ENCODE measurements at regions not wholly inside any gene's neighbourhood (a gene's known extent, or its start where the extent isn't known, plus 50 kb on each side); places are given as distances from the start of the nearest gene placed in this dataset.
A peak's percentile ranks its signal among the peaks of the same experiment; 100 is the strongest.
"Not testable (repeated sequence)": the region's sequence is repeated elsewhere in the genome, so short reads cannot be mapped to it uniquely, and the experiment has no call there.

DNA sequence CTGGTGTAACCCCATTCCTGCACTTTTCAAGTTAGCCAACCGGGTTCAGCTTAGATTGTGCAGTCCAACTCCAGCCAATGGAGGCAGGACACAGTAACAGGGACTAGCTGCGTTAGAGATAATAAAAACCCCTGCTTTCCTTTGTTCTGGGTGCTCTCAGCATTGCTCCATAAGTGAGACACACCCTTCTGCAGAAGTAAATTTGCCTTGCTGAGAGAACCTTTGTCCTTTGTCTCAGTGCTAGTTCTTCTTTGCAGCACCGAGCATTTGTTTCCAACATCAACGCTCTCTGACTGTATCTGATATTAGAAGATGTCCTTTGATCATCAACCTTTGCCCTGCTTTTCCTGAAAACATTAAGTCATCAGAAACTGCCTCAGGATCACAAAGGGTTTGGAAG lies 169.5 kb upstream of the OR13F1 start:
- DNase-seq: no peak

- no peak for DNase-seq
Measured at GRCh38 chr9:104339692-104340091, 164.4 kb upstream of the OR13F1 start.

- DNase-seq: no peak
Measured at GRCh38 chr9:104342552-104342951, 161.5 kb upstream of the OR13F1 start.

GRCh38 chr9:104345061-104345460 lies 159.0 kb upstream of the OR13F1 start:
- DNase-seq: no peak

DNA sequence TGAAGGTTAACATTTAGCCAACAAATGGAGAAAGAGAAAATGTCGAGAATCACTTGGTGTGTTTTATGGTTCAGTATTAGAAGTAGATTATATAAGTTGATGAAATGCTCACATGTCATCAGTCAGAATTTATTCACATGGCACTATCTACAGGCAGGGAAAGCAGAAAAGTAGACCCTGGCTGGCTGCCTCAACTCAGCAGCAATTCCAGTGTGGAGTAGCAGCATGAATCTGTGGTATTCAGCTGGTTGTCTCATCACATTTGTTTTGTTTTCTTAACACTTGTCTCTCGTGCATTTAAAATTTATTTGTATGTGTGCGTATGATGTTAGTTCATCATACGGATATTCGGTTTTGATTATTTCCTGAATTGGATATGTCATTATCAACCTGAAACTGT lies 153.5 kb upstream of the OR13F1 start:
- DNase-seq: no peak

DNA sequence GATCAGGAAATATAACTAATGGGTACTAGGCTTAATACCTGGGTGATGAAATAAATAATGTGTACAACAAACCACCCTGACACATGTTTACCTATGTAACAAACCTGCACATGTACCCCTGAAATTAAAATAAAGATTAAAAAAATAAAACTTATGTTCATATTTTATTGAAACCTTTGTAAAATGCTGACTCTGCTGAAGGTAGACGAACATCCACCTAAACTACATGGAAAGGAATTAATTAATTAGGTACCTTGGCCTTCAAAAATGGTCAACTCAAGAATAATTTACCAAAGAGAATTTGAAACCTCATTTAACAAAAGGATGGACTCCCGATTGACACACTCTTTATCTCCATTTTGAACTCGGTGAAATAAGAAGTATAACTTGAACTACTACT lies 152.3 kb upstream of the OR13F1 start:
- DNase-seq: no peak

- no peak for DNase-seq
Measured at GRCh38 chr9:104361207-104361606, 142.9 kb upstream of the OR13F1 start.

DNA sequence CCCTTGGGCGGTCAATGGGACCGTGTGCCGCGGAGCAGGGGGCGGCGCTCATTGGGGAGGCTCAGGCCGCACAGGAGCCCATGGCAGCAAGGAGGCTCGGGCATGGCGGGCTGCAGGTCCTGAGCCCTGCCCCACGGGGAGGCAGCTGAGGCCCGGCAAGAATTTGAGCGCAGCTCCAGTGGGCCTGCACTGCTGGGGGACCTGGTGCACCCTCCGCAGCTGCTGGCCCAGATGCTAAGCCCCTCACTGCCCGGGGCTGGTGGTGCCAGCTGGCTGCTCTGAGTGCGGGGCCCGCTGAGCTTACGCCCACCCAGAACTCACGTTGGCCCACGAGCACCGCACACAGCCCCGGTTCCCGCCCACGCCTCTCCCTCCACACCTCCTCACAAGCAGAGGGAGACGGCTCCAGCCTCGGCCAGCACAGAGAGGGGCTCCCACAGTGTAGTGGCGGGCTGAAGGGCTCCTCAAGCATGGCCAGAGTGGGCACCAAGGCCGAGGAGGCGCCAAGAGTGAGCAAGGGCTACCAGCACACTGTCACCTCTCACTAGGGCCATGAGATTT lies 141.1 kb upstream of the OR13F1 start:
- no peak for DNase-seq

DNA sequence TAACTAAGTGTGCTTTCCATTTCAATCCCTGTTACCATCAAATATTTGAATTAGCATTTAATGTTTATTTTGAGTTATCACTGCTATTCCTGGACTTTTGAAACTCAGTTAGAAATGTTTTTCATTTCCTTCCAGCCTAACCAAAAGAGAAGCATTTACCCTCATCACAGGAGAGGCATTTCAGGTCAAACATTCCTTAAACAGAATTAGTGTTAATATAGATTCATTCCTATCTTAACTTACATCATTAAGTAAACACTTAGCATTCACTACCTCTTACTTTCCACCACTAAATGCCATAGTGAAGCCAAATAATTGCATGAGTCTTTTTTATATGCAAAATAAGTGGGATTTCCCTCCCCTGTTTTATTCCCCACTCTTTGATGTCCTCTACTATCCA lies 136.6 kb upstream of the OR13F1 start:
- DNase-seq: no peak

DNA sequence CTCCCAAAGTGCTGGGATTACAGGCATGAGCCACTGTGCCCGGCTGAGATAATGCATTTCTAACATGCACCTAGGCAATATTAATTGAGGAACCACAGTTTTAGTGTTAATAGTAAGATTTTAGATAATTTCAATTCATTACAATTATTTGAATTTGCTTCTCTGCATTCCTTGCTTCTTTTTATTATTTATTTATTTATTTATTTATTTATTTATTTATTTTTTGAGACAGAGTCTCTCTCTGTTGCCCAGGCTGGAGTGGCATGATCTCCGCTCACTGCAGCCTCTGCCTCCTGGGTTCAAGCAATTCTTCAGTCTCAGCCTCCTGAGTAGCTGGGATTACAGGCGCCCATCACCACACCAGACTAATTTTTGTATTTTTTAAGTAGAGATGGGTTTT lies 135.7 kb upstream of the OR13F1 start:
- DNase-seq: not testable (repeated sequence)

GRCh38 chr9:104374711-104375110 lies 129.4 kb upstream of the OR13F1 start:
- no peak for DNase-seq

- no peak for DNase-seq
Measured at GRCh38 chr9:104386013-104386412, 118.0 kb upstream of the OR13F1 start.

GRCh38 chr9:104386425-104387069 lies 117.5 kb upstream of the OR13F1 start:
- DNase-seq: peak; percentile 29

- DNase-seq: no peak
Measured at GRCh38 chr9:104388071-104388470, 116.0 kb upstream of the OR13F1 start.

DNA sequence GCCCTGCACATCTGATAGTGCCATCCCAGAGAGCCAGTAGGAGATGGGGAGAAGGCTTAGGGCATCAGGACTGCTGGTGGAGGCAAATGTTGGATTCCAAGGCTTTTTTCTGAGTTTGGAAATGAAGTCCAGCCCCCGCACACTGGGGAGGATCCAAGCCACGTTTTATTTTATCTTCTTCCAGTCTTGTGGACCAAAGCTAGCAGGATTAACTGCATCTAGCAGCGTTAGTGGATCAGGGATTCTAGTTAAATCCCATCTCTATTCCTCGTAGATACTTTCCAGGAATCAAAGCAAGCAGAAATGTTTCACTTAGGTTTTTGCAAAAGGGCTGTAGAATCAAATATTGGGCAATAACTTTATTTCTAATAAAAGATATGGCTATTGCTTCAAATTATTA lies 114.7 kb upstream of the OR13F1 start:
- no peak for DNase-seq

DNA sequence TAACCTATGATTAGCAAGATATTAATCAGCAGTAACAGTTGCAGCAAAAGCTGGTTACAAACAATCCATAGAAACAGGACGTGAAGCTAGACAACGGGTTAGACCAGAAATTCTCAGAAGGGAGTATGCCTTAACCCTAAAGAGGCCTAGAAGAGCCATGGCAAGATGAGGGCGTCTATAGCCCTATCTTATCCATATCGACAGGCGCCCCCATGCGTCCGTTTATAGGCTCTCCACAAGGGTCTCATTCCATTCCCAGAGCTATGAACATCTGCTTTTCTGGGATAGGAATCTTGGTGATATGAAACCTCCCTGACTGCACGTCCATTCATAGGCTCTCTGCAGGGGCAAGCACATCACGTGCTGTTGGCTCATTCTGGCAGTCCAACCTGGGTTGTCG lies 109.2 kb upstream of the OR13F1 start:
- DNase-seq: not testable (repeated sequence)

- no peak for DNase-seq
Measured at GRCh38 chr9:104412238-104412637, 91.8 kb upstream of the OR13F1 start.

GRCh38 chr9:104416470-104416869 lies 87.6 kb upstream of the OR13F1 start:
- no peak for DNase-seq

GRCh38 chr9:104417296-104417695 lies 86.8 kb upstream of the OR13F1 start:
- DNase-seq: no peak

- no peak for DNase-seq
Measured at GRCh38 chr9:104429031-104429546, 75.0 kb upstream of the OR13F1 start.

- DNase-seq: no peak
Measured at GRCh38 chr9:104435059-104435458, 69.0 kb upstream of the OR13F1 start.

GRCh38 chr9:104448036-104448435 lies 56.0 kb upstream of the OR13F1 start:
- no peak for DNase-seq

All from NCI-H1436 treated with DMSO at 0.1 percent for 48 hours (cell line).